Psoas muscle (tissue), 7 donors: ENCODE measurements at regions not wholly inside any gene's neighbourhood (a gene's known extent, or its start where the extent isn't known, plus 50 kb on each side); places are given as distances from the start of the nearest gene placed in this dataset.

ENCODE experiments used
- ATAC-seq, 4 donors: fragments of 200-7000 bp; cut with Tn5 transposase; one replicate each; pipeline ENCODE4 v1.9.1; 2020; ENCODE audit warnings: moderate library complexity in 3 of 4, mild to moderate bottlenecking in 2 of 4
- DNase-seq, 2 donors: peaks; one replicate each; pipeline ENCODE4 v3.0.0-alpha.2; 2020
- H3K27ac ChIP-seq: fragments of 200-600 bp; one replicate; pipeline ENCODE4 v1.8.0; 2022
- H3K27me3 ChIP-seq, 3 donors: fragments of 200-600 bp in 1 of 3; one replicate each; pipeline versions ENCODE4 v1.6.1 to v1.8.0; 2013 to 2022; ENCODE audit warnings: low read length in 2 of 3, mild to moderate bottlenecking in 2 of 3, moderate library complexity in 1 of 3; ENCODE audit not compliant: insufficient read depth in 3 of 3
- H3K36me3 ChIP-seq, 2 donors: fragments of 200-600 bp in 1 of 2; one replicate each; pipeline versions ENCODE4 v1.6.1 to v1.8.0; 2013 to 2022; ENCODE audit warnings: low read depth in 1 of 2, mild to moderate bottlenecking in 1 of 2, moderate library complexity in 1 of 2; ENCODE audit not compliant: insufficient read depth in 1 of 2
- H3K4me1 ChIP-seq: fragments of 200-600 bp; one replicate; pipeline ENCODE4 v1.8.0; 2022
- H3K4me3 ChIP-seq: fragments of 200-600 bp; one replicate; pipeline ENCODE4 v1.8.0; 2022; ENCODE audit warnings: mild to moderate bottlenecking
- H3K9me3 ChIP-seq: fragments of 200-600 bp; one replicate; pipeline ENCODE4 v1.8.0; 2022
- WGBS, 3 donors: extraction: QIAGEN DNeasy Blood & Tissue Kit; methylation state at CpG; one replicate each; pipeline versions ENCODE4 v1.1.6 to v1.1.7; 2013; 5-methylcytosine and 5-hydroxymethylcytosine counted together
- intact Hi-C, 2 donors: fragments of 100-400 bp; cut with DNase I; formaldehyde crosslinking; loops; one replicate each; pipeline versions ENCODE4 v1.11.0 to v1.14.2; 2022
- TF ChIP-seq, protein P1 (sequence below): fragments of 200-600 bp; IDR thresholded peaks from one replicate; pipeline ENCODE4 v1.8.0; 2022; ENCODE audit warnings: antibody characterized with exemption
- donor health status: healthy with polysubstance abuse.
- donor health status: DM: no; HTN: no; CAD: no; lungs with moderate emphysema.
- donor health status: Bipolar disorder and iron deficiency.
- donor health status: healthy.
- donor health status: DM: yes; HTN: yes; CAD: no.
- donor health status: DM: no; HTN: no; CAD: no.
- donor health status: DM: yes; HTN: yes; CAD: no.

DNA sequence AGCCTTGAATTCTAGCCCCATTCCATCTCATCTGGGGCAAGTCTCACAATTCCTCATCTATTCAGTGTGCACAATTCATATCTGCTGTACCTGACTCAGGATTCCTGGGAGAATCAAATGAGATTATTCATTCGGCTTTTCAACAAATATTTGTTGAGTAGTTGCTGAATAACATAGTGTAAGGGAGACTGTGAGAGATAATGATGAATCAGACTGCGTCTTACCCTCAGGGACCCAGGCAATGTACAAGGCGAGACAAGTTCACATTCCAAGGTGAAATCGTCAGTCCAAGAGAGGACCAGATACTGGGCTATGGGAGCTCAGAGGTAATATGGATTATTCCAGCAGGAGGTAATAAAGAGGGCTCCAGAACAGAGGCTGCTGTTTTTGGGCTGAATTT, 67.8 kb upstream of the SMYD2 start:
- Histone ChIP-seq H3K4me1 (peaks cover 7% of the 10 kb centered on the region), H3K9me3 (no peaks in the 10 kb centered on the region), H3K4me3 (no peak overlapping the region), H3K36me3 (no peaks in the 10 kb centered on the region), H3K27ac (no peak overlapping the region), H3K27me3 (peaks cover 0 to 2% (median 0%) of the 10 kb centered on the region in 3 donors)
- ATAC-seq: no peak
- no peak for DNase-seq
- WGBS, 3 donors: 78 to 86% (median 85%) methylated on average over 4 of the region's 4 CpGs
- TF ChIP-seq, protein P1, sequence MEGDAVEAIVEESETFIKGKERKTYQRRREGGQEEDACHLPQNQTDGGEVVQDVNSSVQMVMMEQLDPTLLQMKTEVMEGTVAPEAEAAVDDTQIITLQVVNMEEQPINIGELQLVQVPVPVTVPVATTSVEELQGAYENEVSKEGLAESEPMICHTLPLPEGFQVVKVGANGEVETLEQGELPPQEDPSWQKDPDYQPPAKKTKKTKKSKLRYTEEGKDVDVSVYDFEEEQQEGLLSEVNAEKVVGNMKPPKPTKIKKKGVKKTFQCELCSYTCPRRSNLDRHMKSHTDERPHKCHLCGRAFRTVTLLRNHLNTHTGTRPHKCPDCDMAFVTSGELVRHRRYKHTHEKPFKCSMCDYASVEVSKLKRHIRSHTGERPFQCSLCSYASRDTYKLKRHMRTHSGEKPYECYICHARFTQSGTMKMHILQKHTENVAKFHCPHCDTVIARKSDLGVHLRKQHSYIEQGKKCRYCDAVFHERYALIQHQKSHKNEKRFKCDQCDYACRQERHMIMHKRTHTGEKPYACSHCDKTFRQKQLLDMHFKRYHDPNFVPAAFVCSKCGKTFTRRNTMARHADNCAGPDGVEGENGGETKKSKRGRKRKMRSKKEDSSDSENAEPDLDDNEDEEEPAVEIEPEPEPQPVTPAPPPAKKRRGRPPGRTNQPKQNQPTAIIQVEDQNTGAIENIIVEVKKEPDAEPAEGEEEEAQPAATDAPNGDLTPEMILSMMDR: no peak
- intact Hi-C loops: loop anchor here (1.0 to 10.0 kb wide), 5 partner anchors 52 to 424 kb away; no protein-coding TSS in a partner anchor

DNA sequence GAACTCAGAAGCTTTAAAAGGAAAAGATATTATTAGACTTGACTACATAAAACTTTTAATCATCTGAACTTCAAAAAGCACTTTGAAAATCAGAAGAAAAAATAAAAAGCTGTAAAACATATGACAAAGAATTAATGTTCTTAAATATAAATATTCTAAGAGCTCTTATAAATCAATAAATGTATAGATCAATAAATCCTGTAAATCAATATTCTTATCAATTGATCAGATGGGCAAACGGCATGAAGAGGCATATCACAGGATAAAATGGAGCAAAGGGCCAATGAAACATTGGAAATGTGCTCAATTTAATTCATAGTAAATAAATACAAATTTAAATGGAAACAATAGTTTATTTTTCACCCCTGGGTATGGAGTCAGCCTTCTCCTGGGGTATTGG, 66.1 kb upstream of the SMYD2 start:
- WGBS, 3 donors: 80 to 83% (median 81%) methylated on average over 1 of the region's 1 CpG
- intact Hi-C loops: loop anchor here (5.0 to 10.0 kb wide), 3 partner anchors 50 to 422 kb away; no protein-coding TSS in a partner anchor
- no peak for DNase-seq
- TF ChIP-seq, protein P1: no peak
- Histone ChIP-seq H3K27ac (no peak overlapping the region), H3K27me3 (peaks cover 0 to 2% (median 0%) of the 10 kb centered on the region in 3 donors), H3K36me3 (no peaks in the 10 kb centered on the region), H3K9me3 (no peaks in the 10 kb centered on the region), H3K4me3 (no peak overlapping the region), H3K4me1 (peaks cover 5% of the 10 kb centered on the region)
- ATAC-seq: no peak

DNA sequence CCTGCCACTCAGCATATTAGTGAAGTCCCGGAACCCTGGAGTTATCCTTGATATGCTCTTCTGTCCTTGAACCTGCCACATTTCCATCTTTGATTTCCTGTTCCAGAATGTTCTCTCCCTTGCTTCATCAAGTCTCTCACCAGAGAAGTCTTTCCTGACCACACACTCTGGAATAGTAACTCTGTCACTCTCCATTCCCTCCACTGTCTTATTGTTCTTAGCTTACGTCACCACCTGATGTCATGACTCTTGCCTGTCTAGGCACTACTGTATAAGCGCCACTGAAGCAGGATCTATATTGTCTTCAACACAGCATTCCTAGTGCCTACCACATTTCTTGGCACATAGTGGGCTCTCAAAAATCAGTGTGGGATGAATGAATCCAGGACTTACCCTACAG, 65.4 kb upstream of the SMYD2 start:
- Histone ChIP-seq H3K27me3 (peaks cover 0 to 2% (median 0%) of the 10 kb centered on the region in 3 donors), H3K9me3 (no peaks in the 10 kb centered on the region), H3K27ac (no peak overlapping the region), H3K4me1 (no peaks in the 10 kb centered on the region), H3K36me3 (no peaks in the 10 kb centered on the region), H3K4me3 (no peak overlapping the region)
- ATAC-seq (peak in 1 of 4 donors; percentile 52), DNase-seq (no peak)
- TF ChIP-seq, protein P1: no peak
- intact Hi-C loops: loop anchor here (10.0 kb wide), 2 partner anchors 49 to 369 kb away; no protein-coding TSS in a partner anchor
- WGBS, 3 donors: 89 to 92% (median 91%) methylated on average over 3 of the region's 3 CpGs

DNA sequence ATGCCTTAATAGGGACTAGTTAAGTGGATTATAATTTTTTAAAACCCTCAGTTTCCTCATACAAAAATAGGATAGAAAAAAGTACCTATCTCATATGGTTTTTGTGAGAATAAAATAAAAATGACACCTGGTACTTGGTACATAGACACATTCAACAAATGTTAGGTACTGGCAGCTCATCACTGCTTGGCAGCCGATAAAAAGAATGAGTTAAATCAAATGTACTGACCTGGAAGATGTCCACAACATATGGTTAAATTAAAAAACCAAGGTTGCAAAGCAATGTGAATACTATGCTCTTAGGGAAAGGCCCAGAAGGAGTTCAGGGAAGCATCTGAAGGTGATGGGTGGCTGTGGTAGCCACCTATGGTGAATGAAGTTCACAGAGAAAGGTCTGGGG, 64.9 kb upstream of the SMYD2 start:
- TF ChIP-seq, protein P1: no peak
- WGBS, 3 donors: 85 to 100% (median 97%) methylated on average over 1 of the region's 1 CpG
- DNase-seq (no peak), ATAC-seq (no peak)
- Histone ChIP-seq H3K9me3 (no peaks in the 10 kb centered on the region), H3K4me3 (no peak overlapping the region), H3K36me3 (no peaks in the 10 kb centered on the region), H3K27me3 (peaks cover 0 to 2% (median 0%) of the 10 kb centered on the region in 3 donors), H3K4me1 (no peaks in the 10 kb centered on the region), H3K27ac (no peak overlapping the region)
- intact Hi-C loops: loop anchor here (10.0 kb wide), 2 partner anchors 49 to 369 kb away; no protein-coding TSS in a partner anchor

DNA sequence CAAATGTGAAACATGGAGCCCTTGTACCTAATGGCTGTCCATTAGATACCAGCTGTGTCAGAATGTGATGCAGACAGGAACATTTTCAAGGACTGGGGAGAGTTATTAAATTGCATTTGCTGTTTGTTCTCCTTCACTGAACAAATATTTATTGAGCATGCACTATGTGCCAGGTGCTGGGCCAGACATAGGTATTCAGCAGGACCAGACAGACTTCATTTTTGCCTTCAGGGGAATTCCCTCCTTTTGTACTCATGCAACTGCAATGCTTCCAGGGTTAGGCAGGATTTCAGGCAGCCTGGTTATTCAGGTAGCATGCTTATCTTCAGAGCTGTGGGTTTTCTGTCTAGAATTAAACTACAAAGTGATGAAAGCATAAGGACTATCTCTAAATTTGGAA, 64.2 kb upstream of the SMYD2 start:
- intact Hi-C loops: loop anchor here (10.0 kb wide), 2 partner anchors 48 to 368 kb away; no protein-coding TSS in a partner anchor

More for the DNA sequence above, 64.2 kb upstream of the SMYD2 start:
- DNase-seq (no peak), ATAC-seq (no peak)
- H3K36me3 ChIP-seq: no peaks in the 10 kb centered on the region
- H3K9me3 ChIP-seq: no peaks in the 10 kb centered on the region
- peaks cover 0 to 2% (median 0%) of the 10 kb centered on the region in 3 donors for H3K27me3 ChIP-seq
- H3K27ac ChIP-seq: no peak overlapping the region
- TF ChIP-seq, protein P1: no peak
- no peaks in the 10 kb centered on the region for H3K4me1 ChIP-seq
- no peak overlapping the region for H3K4me3 ChIP-seq
